Vagina (tissue), 2 donors: ENCODE measurements at regions not wholly inside any gene's neighbourhood (a gene's known extent, or its start where the extent isn't known, plus 50 kb on each side); places are given as distances from the start of the nearest gene placed in this dataset.

Experiments used
- DNase-seq, 2 donors: peaks; one replicate each; pipeline ENCODE4 v3.0.0-alpha.2; 2017; ENCODE audit errors: extremely low spot score in 2 of 2
- H3K27ac ChIP-seq: fragments of 200-600 bp; sonication (generic); one replicate; pipeline ENCODE4 v1.5.1; 2019
- H3K27me3 ChIP-seq: fragments of 200-600 bp; sonication (generic); one replicate; pipeline ENCODE4 v1.5.1; 2019
- H3K36me3 ChIP-seq, 2 donors: fragments of 200-600 bp; sonication (generic); one replicate each; pipeline ENCODE4 v1.5.1; 2017 to 2019
- H3K4me1 ChIP-seq: fragments of 200-600 bp; sonication (generic); one replicate; pipeline ENCODE4 v1.5.1; 2019
- H3K4me3 ChIP-seq, 2 donors: fragments of 200-600 bp; sonication (generic); 1 replicate in 1 of 2; 2 replicates in 1 of 2; pipeline ENCODE4 v1.5.1; 2016 to 2019
- H3K9me3 ChIP-seq: fragments of 200-600 bp; sonication (generic); one replicate; pipeline ENCODE4 v1.5.1; 2019
- CTCF ChIP-seq, 3 experiments: fragments of 450-650 bp in 2 of 3; fragments of 200-600 bp in 1 of 3; sonication (generic) in 1 of 3; IDR thresholded peaks; one replicate each; pipeline ENCODE4 v1.5.1; 2017 to 2019; ENCODE audit warnings: antibody characterized with exemption in 3 of 3, mild to moderate bottlenecking in 2 of 3, moderate library complexity in 2 of 3
- POLR2A ChIP-seq, 2 donors: fragments of 450-650 bp; IDR thresholded peaks; one replicate each; pipeline ENCODE4 v1.6.1; 2017; ENCODE audit warnings: antibody characterized with exemption in 2 of 2, mild to moderate bottlenecking in 2 of 2, moderate library complexity in 2 of 2
- POLR2AphosphoS5 ChIP-seq, 2 donors: sonication (generic); formaldehyde crosslinking; IDR thresholded peaks; one replicate each; pipeline ENCODE4 v1.9.0; 2017; ENCODE audit warnings: antibody characterized with exemption in 2 of 2, mild to moderate bottlenecking in 2 of 2, low read depth in 1 of 2; ENCODE audit not compliant: insufficient read depth in 1 of 2
- intact Hi-C: fragments of 100-400 bp; cut with DNase I; formaldehyde crosslinking; loops from one replicate; pipeline ENCODE4 v1.15.1; 2023

GRCh38 chr5:23204111-23204510, 303.3 kb upstream of the PRDM9 start:
- intact Hi-C loops, result no loop called here
- no peaks in the 10 kb centered on the region for H3K9me3 ChIP-seq
- H3K4me1 ChIP-seq, result no peaks in the 10 kb centered on the region
- H3K27ac ChIP-seq, result no peak overlapping the region
- H3K4me3 ChIP-seq, result no peak overlapping the region
- H3K27me3 ChIP-seq, result no peaks in the 10 kb centered on the region
- TF ChIP-seq CTCF (IDR thresholded peaks at IDR 0.05) (no peak), POLR2AphosphoS5 (IDR thresholded peaks at IDR 0.05; ENCODE audit: insufficient read depth in 1 of 2, low read depth in 1 of 2) (no peak), POLR2A (IDR thresholded peaks at IDR 0.05) (no peak)
- DNase-seq, result no peak
- H3K36me3 ChIP-seq, result no peaks in the 10 kb centered on the region

GRCh38 chr5:23169660-23170416, 316.7 kb upstream of the CDH12 start:
- H3K4me3 ChIP-seq, result no peak overlapping the region
- no peak overlapping the region for H3K27ac ChIP-seq
- intact Hi-C loops, result no loop called here
- no peak for DNase-seq
- no peaks in the 10 kb centered on the region for H3K27me3 ChIP-seq
- no peaks in the 10 kb centered on the region for H3K36me3 ChIP-seq
- no peaks in the 10 kb centered on the region for H3K4me1 ChIP-seq
- no peaks in the 10 kb centered on the region for H3K9me3 ChIP-seq
- no peak for TF ChIP-seq POLR2A (IDR thresholded peaks at IDR 0.05)
- no peak for TF ChIP-seq POLR2AphosphoS5 (IDR thresholded peaks at IDR 0.05; ENCODE audit: insufficient read depth in 1 of 2, low read depth in 1 of 2)
- no peak for TF ChIP-seq CTCF (IDR thresholded peaks at IDR 0.05)

GRCh38 chr5:23164971-23165370, 311.8 kb upstream of the CDH12 start:
- H3K4me1 ChIP-seq, result no peaks in the 10 kb centered on the region

GRCh38 chr5:23158179-23158578, 305.0 kb upstream of the CDH12 start:
- no peak for TF ChIP-seq POLR2A (IDR thresholded peaks at IDR 0.05)
- TF ChIP-seq CTCF (IDR thresholded peaks at IDR 0.05), result no peak
- TF ChIP-seq POLR2AphosphoS5 (IDR thresholded peaks at IDR 0.05; ENCODE audit: insufficient read depth in 1 of 2, low read depth in 1 of 2), result no peak
- intact Hi-C loops, result no loop called here
- no peaks in the 10 kb centered on the region for H3K27me3 ChIP-seq
- no peak for DNase-seq
- H3K27ac ChIP-seq, result no peak overlapping the region
- H3K9me3 ChIP-seq, result no peaks in the 10 kb centered on the region
- H3K4me3 ChIP-seq, result no peak overlapping the region
- H3K4me1 ChIP-seq, result no peaks in the 10 kb centered on the region
- no peaks in the 10 kb centered on the region for H3K36me3 ChIP-seq

More at GRCh38 chr5:23164971-23165370, 311.8 kb upstream of the CDH12 start:
- DNase-seq, result no peak
- intact Hi-C loops, result no loop called here
- Histone ChIP-seq H3K27ac (no peak overlapping the region), H3K4me3 (no peak overlapping the region), H3K36me3 (no peaks in the 10 kb centered on the region), H3K9me3 (no peaks in the 10 kb centered on the region), H3K27me3 (no peaks in the 10 kb centered on the region)
- TF ChIP-seq POLR2AphosphoS5 (IDR thresholded peaks at IDR 0.05; ENCODE audit: insufficient read depth in 1 of 2, low read depth in 1 of 2) (no peak), POLR2A (IDR thresholded peaks at IDR 0.05) (no peak), CTCF (IDR thresholded peaks at IDR 0.05) (no peak)

- no peaks in the 10 kb centered on the region for H3K4me1 ChIP-seq
- intact Hi-C loops, result no loop called here
- H3K9me3 ChIP-seq, result no peaks in the 10 kb centered on the region
- TF ChIP-seq POLR2A (IDR thresholded peaks at IDR 0.05), result no peak
- no peak for TF ChIP-seq POLR2AphosphoS5 (IDR thresholded peaks at IDR 0.05; ENCODE audit: insufficient read depth in 1 of 2, low read depth in 1 of 2)
- TF ChIP-seq CTCF (IDR thresholded peaks at IDR 0.05), result no peak
- H3K4me3 ChIP-seq, result no peak overlapping the region
- DNase-seq, result no peak
- H3K27ac ChIP-seq, result no peak overlapping the region
- H3K27me3 ChIP-seq, result no peaks in the 10 kb centered on the region
- no peaks in the 10 kb centered on the region for H3K36me3 ChIP-seq
Measured at GRCh38 chr5:23157716-23158115, 304.6 kb upstream of the CDH12 start.
